ENCODE measurements at regions not wholly inside any gene's neighbourhood (a gene's known extent, or its start where the extent isn't known, plus 50 kb on each side); places are given as distances from the start of the nearest gene placed in this dataset.

GRCh38 chr10:23872290-23872689, 336.6 kb upstream of the KIAA1217 start:
- Histone ChIP-seq H3K36me3 (ENCODE audit: control insufficient read depth in 5 of 5, insufficient read depth in 5 of 5, low read length in 5 of 5) (no peaks in the 10 kb centered on the region), H3K9ac (ENCODE audit: low read length in 5 of 5) (no peak overlapping the region), H3K27me3 (ENCODE audit: control insufficient read depth in 5 of 5, insufficient read depth in 4 of 5, low read length in 5 of 5) (peaks cover 0 to 2% (median 0%) of the 10 kb centered on the region in 5 donors), H3K4me3 (ENCODE audit: low read depth in 1 of 5, low read length in 5 of 5) (no peak overlapping the region), H3K4me1 (ENCODE audit: control insufficient read depth in 5 of 5, insufficient read depth in 5 of 5, low read length in 5 of 5) (peaks cover 0 to 9% (median 0%) of the 10 kb centered on the region in 5 donors), H3K9me3 (ENCODE audit: control insufficient read depth in 5 of 5, low read length in 5 of 5) (no peaks in the 10 kb centered on the region), H3K27ac (ENCODE audit: low read depth, low read length) (no peak overlapping the region)

GRCh38 chr10:23877791-23878320, 331.1 kb upstream of the KIAA1217 start:
- Histone ChIP-seq H3K9me3 (ENCODE audit: control insufficient read depth in 5 of 5, low read length in 5 of 5) (no peaks in the 10 kb centered on the region), H3K27ac (ENCODE audit: low read depth, low read length) (no peak overlapping the region), H3K36me3 (ENCODE audit: control insufficient read depth in 5 of 5, insufficient read depth in 5 of 5, low read length in 5 of 5) (no peaks in the 10 kb centered on the region), H3K4me1 (ENCODE audit: control insufficient read depth in 5 of 5, insufficient read depth in 5 of 5, low read length in 5 of 5) (no peaks in the 10 kb centered on the region), H3K9ac (ENCODE audit: low read length in 5 of 5) (no peak overlapping the region), H3K27me3 (ENCODE audit: control insufficient read depth in 5 of 5, insufficient read depth in 4 of 5, low read length in 5 of 5) (peaks cover 0 to 2% (median 0%) of the 10 kb centered on the region in 5 donors), H3K4me3 (ENCODE audit: low read depth in 1 of 5, low read length in 5 of 5) (no peak overlapping the region)

- no peaks in the 10 kb centered on the region for H3K4me1 ChIP-seq (ENCODE audit: control insufficient read depth in 5 of 5, insufficient read depth in 5 of 5, low read length in 5 of 5)
- H3K36me3 ChIP-seq (ENCODE audit: control insufficient read depth in 5 of 5, insufficient read depth in 5 of 5, low read length in 5 of 5): no peaks in the 10 kb centered on the region
- no peak overlapping the region for H3K9ac ChIP-seq (ENCODE audit: low read length in 5 of 5)
- no peaks in the 10 kb centered on the region for H3K27me3 ChIP-seq (ENCODE audit: control insufficient read depth in 5 of 5, insufficient read depth in 4 of 5, low read length in 5 of 5)
- no peaks in the 10 kb centered on the region for H3K9me3 ChIP-seq (ENCODE audit: control insufficient read depth in 5 of 5, low read length in 5 of 5)
- no peak overlapping the region for H3K27ac ChIP-seq (ENCODE audit: low read depth, low read length)
- no peak overlapping the region for H3K4me3 ChIP-seq (ENCODE audit: low read depth in 1 of 5, low read length in 5 of 5)
These were observed 324.3 kb upstream of the KIAA1217 start for GRCh38 chr10:23884670-23885069.

GRCh38 chr10:23885853-23886252, 323.1 kb upstream of the KIAA1217 start:
- Histone ChIP-seq H3K36me3 (ENCODE audit: control insufficient read depth in 5 of 5, insufficient read depth in 5 of 5, low read length in 5 of 5) (no peaks in the 10 kb centered on the region), H3K27me3 (ENCODE audit: control insufficient read depth in 5 of 5, insufficient read depth in 4 of 5, low read length in 5 of 5) (no peaks in the 10 kb centered on the region), H3K4me1 (ENCODE audit: control insufficient read depth in 5 of 5, insufficient read depth in 5 of 5, low read length in 5 of 5) (no peaks in the 10 kb centered on the region), H3K9me3 (ENCODE audit: control insufficient read depth in 5 of 5, low read length in 5 of 5) (no peaks in the 10 kb centered on the region), H3K9ac (ENCODE audit: low read length in 5 of 5) (no peak overlapping the region), H3K4me3 (ENCODE audit: low read depth in 1 of 5, low read length in 5 of 5) (no peak overlapping the region), H3K27ac (ENCODE audit: low read depth, low read length) (no peak overlapping the region)

GRCh38 chr10:23886355-23886754, 322.6 kb upstream of the KIAA1217 start:
- H3K36me3 ChIP-seq (ENCODE audit: control insufficient read depth in 5 of 5, insufficient read depth in 5 of 5, low read length in 5 of 5): no peaks in the 10 kb centered on the region

GRCh38 chr10:23891301-23891700, 317.6 kb upstream of the KIAA1217 start:
- Histone ChIP-seq H3K4me1 (ENCODE audit: control insufficient read depth in 5 of 5, insufficient read depth in 5 of 5, low read length in 5 of 5) (no peaks in the 10 kb centered on the region), H3K36me3 (ENCODE audit: control insufficient read depth in 5 of 5, insufficient read depth in 5 of 5, low read length in 5 of 5) (no peaks in the 10 kb centered on the region), H3K4me3 (ENCODE audit: low read depth in 1 of 5, low read length in 5 of 5) (no peak overlapping the region), H3K27ac (ENCODE audit: low read depth, low read length) (no peak overlapping the region), H3K9me3 (ENCODE audit: control insufficient read depth in 5 of 5, low read length in 5 of 5) (no peaks in the 10 kb centered on the region), H3K27me3 (ENCODE audit: control insufficient read depth in 5 of 5, insufficient read depth in 4 of 5, low read length in 5 of 5) (no peaks in the 10 kb centered on the region), H3K9ac (ENCODE audit: low read length in 5 of 5) (no peak overlapping the region)

More at GRCh38 chr10:23886355-23886754, 322.6 kb upstream of the KIAA1217 start:
- Histone ChIP-seq H3K4me3 (ENCODE audit: low read depth in 1 of 5, low read length in 5 of 5) (no peak overlapping the region), H3K4me1 (ENCODE audit: control insufficient read depth in 5 of 5, insufficient read depth in 5 of 5, low read length in 5 of 5) (no peaks in the 10 kb centered on the region), H3K9ac (ENCODE audit: low read length in 5 of 5) (no peak overlapping the region), H3K27ac (ENCODE audit: low read depth, low read length) (no peak overlapping the region), H3K27me3 (ENCODE audit: control insufficient read depth in 5 of 5, insufficient read depth in 4 of 5, low read length in 5 of 5) (no peaks in the 10 kb centered on the region), H3K9me3 (ENCODE audit: control insufficient read depth in 5 of 5, low read length in 5 of 5) (no peaks in the 10 kb centered on the region)

GRCh38 chr10:23892296-23892695, 316.6 kb upstream of the KIAA1217 start:
- Histone ChIP-seq H3K9me3 (ENCODE audit: control insufficient read depth in 5 of 5, low read length in 5 of 5) (no peaks in the 10 kb centered on the region), H3K36me3 (ENCODE audit: control insufficient read depth in 5 of 5, insufficient read depth in 5 of 5, low read length in 5 of 5) (no peaks in the 10 kb centered on the region), H3K27ac (ENCODE audit: low read depth, low read length) (no peak overlapping the region), H3K4me1 (ENCODE audit: control insufficient read depth in 5 of 5, insufficient read depth in 5 of 5, low read length in 5 of 5) (no peaks in the 10 kb centered on the region), H3K9ac (ENCODE audit: low read length in 5 of 5) (no peak overlapping the region), H3K27me3 (ENCODE audit: control insufficient read depth in 5 of 5, insufficient read depth in 4 of 5, low read length in 5 of 5) (no peaks in the 10 kb centered on the region), H3K4me3 (ENCODE audit: low read depth in 1 of 5, low read length in 5 of 5) (no peak overlapping the region)

- H3K27me3 ChIP-seq (ENCODE audit: control insufficient read depth in 5 of 5, insufficient read depth in 4 of 5, low read length in 5 of 5): no peaks in the 10 kb centered on the region
- H3K36me3 ChIP-seq (ENCODE audit: control insufficient read depth in 5 of 5, insufficient read depth in 5 of 5, low read length in 5 of 5): no peaks in the 10 kb centered on the region
- H3K4me3 ChIP-seq (ENCODE audit: low read depth in 1 of 5, low read length in 5 of 5): no peak overlapping the region
- H3K9ac ChIP-seq (ENCODE audit: low read length in 5 of 5): no peak overlapping the region
- peaks cover 0 to 3% (median 0%) of the 10 kb centered on the region in 5 donors for H3K9me3 ChIP-seq (ENCODE audit: control insufficient read depth in 5 of 5, low read length in 5 of 5)
- no peaks in the 10 kb centered on the region for H3K4me1 ChIP-seq (ENCODE audit: control insufficient read depth in 5 of 5, insufficient read depth in 5 of 5, low read length in 5 of 5)
- H3K27ac ChIP-seq (ENCODE audit: low read depth, low read length): no peak overlapping the region
These were observed 311.7 kb upstream of the KIAA1217 start for GRCh38 chr10:23897267-23897666.

GRCh38 chr10:23897861-23898260, 311.1 kb upstream of the KIAA1217 start:
- no peak overlapping the region for H3K27ac ChIP-seq (ENCODE audit: low read depth, low read length)
- H3K27me3 ChIP-seq (ENCODE audit: control insufficient read depth in 5 of 5, insufficient read depth in 4 of 5, low read length in 5 of 5): no peaks in the 10 kb centered on the region
- H3K9ac ChIP-seq (ENCODE audit: low read length in 5 of 5): no peak overlapping the region

GRCh38 chr10:23899166-23899565, 309.8 kb upstream of the KIAA1217 start:
- H3K36me3 ChIP-seq (ENCODE audit: control insufficient read depth in 5 of 5, insufficient read depth in 5 of 5, low read length in 5 of 5): no peaks in the 10 kb centered on the region
- H3K4me1 ChIP-seq (ENCODE audit: control insufficient read depth in 5 of 5, insufficient read depth in 5 of 5, low read length in 5 of 5): no peaks in the 10 kb centered on the region
- no peaks in the 10 kb centered on the region for H3K27me3 ChIP-seq (ENCODE audit: control insufficient read depth in 5 of 5, insufficient read depth in 4 of 5, low read length in 5 of 5)
- no peak overlapping the region for H3K27ac ChIP-seq (ENCODE audit: low read depth, low read length)
- H3K9ac ChIP-seq (ENCODE audit: low read length in 5 of 5): no peak overlapping the region
- H3K9me3 ChIP-seq (ENCODE audit: control insufficient read depth in 5 of 5, low read length in 5 of 5): peaks cover 0 to 5% (median 0%) of the 10 kb centered on the region in 5 donors
- H3K4me3 ChIP-seq (ENCODE audit: low read depth in 1 of 5, low read length in 5 of 5): no peak overlapping the region

More at GRCh38 chr10:23897861-23898260, 311.1 kb upstream of the KIAA1217 start:
- no peaks in the 10 kb centered on the region for H3K36me3 ChIP-seq (ENCODE audit: control insufficient read depth in 5 of 5, insufficient read depth in 5 of 5, low read length in 5 of 5)
- H3K4me1 ChIP-seq (ENCODE audit: control insufficient read depth in 5 of 5, insufficient read depth in 5 of 5, low read length in 5 of 5): no peaks in the 10 kb centered on the region
- H3K9me3 ChIP-seq (ENCODE audit: control insufficient read depth in 5 of 5, low read length in 5 of 5): peaks cover 0 to 5% (median 0%) of the 10 kb centered on the region in 5 donors
- H3K4me3 ChIP-seq (ENCODE audit: low read depth in 1 of 5, low read length in 5 of 5): no peak overlapping the region

Measured in subcutaneous abdominal adipose tissue (tissue), 5 donors.